ENCODE measurements at regions not wholly inside any gene's neighbourhood (a gene's known extent, or its start where the extent isn't known, plus 50 kb on each side); places are given as distances from the start of the nearest gene placed in this dataset.

DNA sequence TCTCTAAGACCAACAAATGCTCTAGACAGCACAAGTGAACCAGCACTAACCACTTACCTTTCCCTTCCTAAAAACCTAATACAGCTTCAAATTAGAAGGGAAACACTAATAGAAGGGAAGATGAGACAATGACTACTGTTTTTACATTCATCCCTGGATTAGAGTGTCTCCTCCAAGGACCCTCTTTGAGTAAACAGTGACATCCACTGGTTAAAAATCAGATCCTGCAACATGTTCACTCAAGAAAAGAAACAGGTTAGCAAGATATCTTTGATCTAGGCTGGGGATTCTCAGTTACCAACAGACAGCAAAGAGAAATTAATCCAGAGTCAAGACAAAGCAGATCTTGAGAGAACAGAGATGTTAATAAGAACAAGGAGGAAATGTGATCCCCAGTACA is 177.7 kb upstream of the GHITM start:
- TF ChIP-seq, protein P1, sequence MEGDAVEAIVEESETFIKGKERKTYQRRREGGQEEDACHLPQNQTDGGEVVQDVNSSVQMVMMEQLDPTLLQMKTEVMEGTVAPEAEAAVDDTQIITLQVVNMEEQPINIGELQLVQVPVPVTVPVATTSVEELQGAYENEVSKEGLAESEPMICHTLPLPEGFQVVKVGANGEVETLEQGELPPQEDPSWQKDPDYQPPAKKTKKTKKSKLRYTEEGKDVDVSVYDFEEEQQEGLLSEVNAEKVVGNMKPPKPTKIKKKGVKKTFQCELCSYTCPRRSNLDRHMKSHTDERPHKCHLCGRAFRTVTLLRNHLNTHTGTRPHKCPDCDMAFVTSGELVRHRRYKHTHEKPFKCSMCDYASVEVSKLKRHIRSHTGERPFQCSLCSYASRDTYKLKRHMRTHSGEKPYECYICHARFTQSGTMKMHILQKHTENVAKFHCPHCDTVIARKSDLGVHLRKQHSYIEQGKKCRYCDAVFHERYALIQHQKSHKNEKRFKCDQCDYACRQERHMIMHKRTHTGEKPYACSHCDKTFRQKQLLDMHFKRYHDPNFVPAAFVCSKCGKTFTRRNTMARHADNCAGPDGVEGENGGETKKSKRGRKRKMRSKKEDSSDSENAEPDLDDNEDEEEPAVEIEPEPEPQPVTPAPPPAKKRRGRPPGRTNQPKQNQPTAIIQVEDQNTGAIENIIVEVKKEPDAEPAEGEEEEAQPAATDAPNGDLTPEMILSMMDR (IDR thresholded peaks at IDR 0.05; ENCODE audit: low read length): peak; percentile 6; the same call in 1 of the 2 replicates
- no peak for TF ChIP-seq EZH2 (IDR thresholded peaks at IDR 0.05; ENCODE audit: borderline replicate concordance, low read length)

All from OCI-LY1 (cell line).